Liver (tissue), 3 donors: ENCODE measurements at regions not wholly inside any gene's neighbourhood (a gene's known extent, or its start where the extent isn't known, plus 50 kb on each side); places are given as distances from the start of the nearest gene placed in this dataset.

Experiments used
- JUND ChIP-seq, 2 donors: IDR thresholded peaks; 2 replicates each; pipeline ENCODE4 v1.6.1; 2016; ENCODE audit warnings: antibody characterized with exemption in 2 of 2
- MAX ChIP-seq: IDR thresholded peaks from 2 replicates; pipeline ENCODE4 v1.6.1; 2016; ENCODE audit warnings: antibody characterized with exemption
- RAD21 ChIP-seq, 2 donors: IDR thresholded peaks; 2 replicates each; pipeline ENCODE4 v1.6.1; 2016; ENCODE audit warnings: antibody characterized with exemption in 2 of 2, mild to moderate bottlenecking in 2 of 2
- TAF1 ChIP-seq: conservative IDR thresholded peaks from 2 replicates; pipeline ENCODE4 v1.6.1; 2016; ENCODE audit warnings: antibody characterized with exemption, mild to moderate bottlenecking
- YY1 ChIP-seq: IDR thresholded peaks from 2 replicates; pipeline ENCODE4 v1.6.1; 2016; ENCODE audit warnings: antibody characterized with exemption, mild to moderate bottlenecking
- TF ChIP-seq, protein P1 (sequence below): fragments of 150-350 bp; IDR thresholded peaks from 2 replicates; pipeline ENCODE4 v1.5.1; 2017; ENCODE audit warnings: improper control_type of control experiment, low read depth, low read length; ENCODE audit not compliant: missing input control
- TF ChIP-seq, protein P2 (sequence below): IDR thresholded peaks from 2 replicates; pipeline ENCODE4 v1.6.1; 2016; ENCODE audit warnings: antibody characterized with exemption, mild to moderate bottlenecking
- donor health status: healthy.
- donor health status: healthy.

- TF ChIP-seq, protein P1, sequence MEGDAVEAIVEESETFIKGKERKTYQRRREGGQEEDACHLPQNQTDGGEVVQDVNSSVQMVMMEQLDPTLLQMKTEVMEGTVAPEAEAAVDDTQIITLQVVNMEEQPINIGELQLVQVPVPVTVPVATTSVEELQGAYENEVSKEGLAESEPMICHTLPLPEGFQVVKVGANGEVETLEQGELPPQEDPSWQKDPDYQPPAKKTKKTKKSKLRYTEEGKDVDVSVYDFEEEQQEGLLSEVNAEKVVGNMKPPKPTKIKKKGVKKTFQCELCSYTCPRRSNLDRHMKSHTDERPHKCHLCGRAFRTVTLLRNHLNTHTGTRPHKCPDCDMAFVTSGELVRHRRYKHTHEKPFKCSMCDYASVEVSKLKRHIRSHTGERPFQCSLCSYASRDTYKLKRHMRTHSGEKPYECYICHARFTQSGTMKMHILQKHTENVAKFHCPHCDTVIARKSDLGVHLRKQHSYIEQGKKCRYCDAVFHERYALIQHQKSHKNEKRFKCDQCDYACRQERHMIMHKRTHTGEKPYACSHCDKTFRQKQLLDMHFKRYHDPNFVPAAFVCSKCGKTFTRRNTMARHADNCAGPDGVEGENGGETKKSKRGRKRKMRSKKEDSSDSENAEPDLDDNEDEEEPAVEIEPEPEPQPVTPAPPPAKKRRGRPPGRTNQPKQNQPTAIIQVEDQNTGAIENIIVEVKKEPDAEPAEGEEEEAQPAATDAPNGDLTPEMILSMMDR: no peak
- TF ChIP-seq JUND (IDR thresholded peaks at IDR 0.05) (no peak), MAX (no peak), YY1 (no peak), TAF1 (no peak), RAD21 (IDR thresholded peaks at IDR 0.05) (no peak)
- TF ChIP-seq, protein P2, sequence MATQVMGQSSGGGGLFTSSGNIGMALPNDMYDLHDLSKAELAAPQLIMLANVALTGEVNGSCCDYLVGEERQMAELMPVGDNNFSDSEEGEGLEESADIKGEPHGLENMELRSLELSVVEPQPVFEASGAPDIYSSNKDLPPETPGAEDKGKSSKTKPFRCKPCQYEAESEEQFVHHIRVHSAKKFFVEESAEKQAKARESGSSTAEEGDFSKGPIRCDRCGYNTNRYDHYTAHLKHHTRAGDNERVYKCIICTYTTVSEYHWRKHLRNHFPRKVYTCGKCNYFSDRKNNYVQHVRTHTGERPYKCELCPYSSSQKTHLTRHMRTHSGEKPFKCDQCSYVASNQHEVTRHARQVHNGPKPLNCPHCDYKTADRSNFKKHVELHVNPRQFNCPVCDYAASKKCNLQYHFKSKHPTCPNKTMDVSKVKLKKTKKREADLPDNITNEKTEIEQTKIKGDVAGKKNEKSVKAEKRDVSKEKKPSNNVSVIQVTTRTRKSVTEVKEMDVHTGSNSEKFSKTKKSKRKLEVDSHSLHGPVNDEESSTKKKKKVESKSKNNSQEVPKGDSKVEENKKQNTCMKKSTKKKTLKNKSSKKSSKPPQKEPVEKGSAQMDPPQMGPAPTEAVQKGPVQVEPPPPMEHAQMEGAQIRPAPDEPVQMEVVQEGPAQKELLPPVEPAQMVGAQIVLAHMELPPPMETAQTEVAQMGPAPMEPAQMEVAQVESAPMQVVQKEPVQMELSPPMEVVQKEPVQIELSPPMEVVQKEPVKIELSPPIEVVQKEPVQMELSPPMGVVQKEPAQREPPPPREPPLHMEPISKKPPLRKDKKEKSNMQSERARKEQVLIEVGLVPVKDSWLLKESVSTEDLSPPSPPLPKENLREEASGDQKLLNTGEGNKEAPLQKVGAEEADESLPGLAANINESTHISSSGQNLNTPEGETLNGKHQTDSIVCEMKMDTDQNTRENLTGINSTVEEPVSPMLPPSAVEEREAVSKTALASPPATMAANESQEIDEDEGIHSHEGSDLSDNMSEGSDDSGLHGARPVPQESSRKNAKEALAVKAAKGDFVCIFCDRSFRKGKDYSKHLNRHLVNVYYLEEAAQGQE: no peak
Measured at GRCh38 chr6:100177956-100178355, 183.9 kb upstream of the MCHR2 start.
